NCI-H2029 (cell line): ENCODE measurements at regions not wholly inside any gene's neighbourhood (a gene's known extent, or its start where the extent isn't known, plus 50 kb on each side); places are given as distances from the start of the nearest gene placed in this dataset.
"Not testable (repeated sequence)": the region's sequence is repeated elsewhere in the genome, so short reads cannot be mapped to it uniquely, and the experiment has no call there.

Experiments
- DNase-seq: peaks from one replicate; lab custom pipeline; 2025; lab: John Stamatoyannopoulos, UW

DNA sequence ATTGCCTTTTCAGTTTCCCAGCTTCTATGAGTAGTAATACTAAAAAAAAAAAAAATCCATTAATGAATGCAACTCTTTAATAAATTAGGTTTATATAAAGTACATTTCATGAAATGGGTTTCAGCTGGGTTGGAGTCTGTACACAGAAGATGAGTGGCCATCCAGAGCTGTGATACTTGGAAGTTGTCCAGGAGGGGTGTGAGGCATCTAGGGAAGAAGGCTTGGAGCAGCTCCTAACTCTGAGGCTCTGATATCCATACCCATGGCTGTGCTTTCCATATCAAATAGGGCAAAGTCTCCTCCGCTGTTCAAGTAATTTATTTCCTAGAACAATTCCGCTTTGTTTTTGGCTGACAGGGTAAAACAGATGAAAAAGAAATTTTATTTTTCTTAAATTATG, 423.3 kb upstream of the TENM3 start:
- peak; percentile 43 for DNase-seq

GRCh38 chr4:181820553-181820952, 422.6 kb upstream of the TENM3 start:
- no peak for DNase-seq

GRCh38 chr4:181821039-181822004, 421.9 kb upstream of the TENM3 start:
- DNase-seq: peak; percentile 21

DNA sequence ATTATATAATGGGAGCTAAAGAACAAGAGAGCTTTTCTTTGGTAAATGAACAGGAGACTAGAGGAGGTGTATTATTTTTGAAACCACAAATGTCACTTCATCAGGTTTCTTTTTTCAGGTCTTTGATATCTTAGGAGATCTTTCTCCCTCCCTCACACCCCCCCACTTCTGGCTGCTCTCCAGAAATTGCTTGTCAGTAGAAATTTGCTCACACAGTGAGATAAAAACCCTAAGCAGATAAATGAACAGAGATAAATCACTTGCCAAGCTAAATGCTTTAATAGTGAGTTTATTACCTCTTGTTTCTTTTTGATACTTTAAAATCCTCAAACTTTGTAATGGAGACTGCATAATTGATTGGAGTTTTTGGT, 421.2 kb upstream of the TENM3 start:
- DNase-seq: peak; percentile 19

GRCh38 chr4:181823183-181823582, 420.0 kb upstream of the TENM3 start:
- DNase-seq: no peak

DNA sequence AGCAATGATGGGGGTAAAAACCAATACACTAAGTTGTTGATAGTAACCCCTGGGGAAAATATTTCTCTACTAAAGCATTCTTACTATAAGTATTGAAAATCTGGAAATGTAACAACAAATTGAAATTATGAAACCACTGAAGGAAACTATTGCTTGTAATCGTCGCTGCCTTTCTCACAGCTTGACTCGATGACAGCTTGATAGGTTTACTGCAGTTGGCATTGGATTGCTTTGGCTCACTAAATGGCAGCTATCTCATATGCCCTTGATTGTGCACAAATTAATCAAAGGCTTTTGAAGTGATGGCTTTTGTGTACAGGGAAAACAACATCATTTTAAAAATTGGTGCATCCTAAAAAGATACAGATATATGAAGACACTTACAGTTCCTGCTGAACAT, 419.6 kb upstream of the TENM3 start:
- no peak for DNase-seq

DNA sequence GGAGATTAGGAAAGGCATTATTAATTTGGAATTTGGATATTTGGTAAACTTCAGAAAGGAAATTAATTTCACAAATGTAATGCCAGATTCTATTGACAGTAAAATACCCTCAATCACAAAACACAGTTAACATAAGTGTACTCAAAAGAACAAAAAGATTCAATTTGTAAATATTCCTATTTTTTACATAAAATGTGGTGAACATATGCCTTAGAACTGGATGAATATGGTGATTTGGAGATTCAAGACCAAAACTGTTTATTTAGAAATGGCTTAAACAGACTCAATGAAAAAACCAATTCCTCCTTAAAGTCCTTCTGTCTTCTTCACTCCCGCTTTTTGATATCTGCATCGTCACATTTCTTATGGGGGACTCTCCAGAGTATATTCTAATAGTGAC, 417.6 kb upstream of the TENM3 start:
- no peak for DNase-seq

GRCh38 chr4:181827246-181827645, 416.0 kb upstream of the TENM3 start:
- no peak for DNase-seq

GRCh38 chr4:181830404-181831035, 412.7 kb upstream of the TENM3 start:
- no peak for DNase-seq

DNA sequence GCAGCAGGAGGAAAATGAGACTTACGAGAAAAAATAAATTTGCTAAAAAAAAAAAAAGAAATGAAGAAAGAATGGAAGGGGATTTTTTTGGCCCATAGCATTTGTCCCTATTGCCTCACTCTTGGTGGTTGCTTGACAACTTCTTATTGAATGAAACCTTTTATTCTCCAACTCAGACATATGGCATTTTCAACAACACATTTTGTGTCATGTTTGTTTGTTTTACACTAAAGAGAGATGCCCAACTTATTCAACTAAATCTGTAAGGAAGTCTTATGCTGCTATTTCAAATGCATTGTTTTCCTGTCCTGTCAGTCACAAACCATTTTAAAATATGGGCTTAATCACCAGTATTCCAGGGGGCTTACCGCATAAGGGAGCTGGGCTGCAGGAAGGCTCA, 409.1 kb upstream of the TENM3 start:
- no peak for DNase-seq

GRCh38 chr4:181835348-181835747, 407.9 kb upstream of the TENM3 start:
- no peak for DNase-seq

DNA sequence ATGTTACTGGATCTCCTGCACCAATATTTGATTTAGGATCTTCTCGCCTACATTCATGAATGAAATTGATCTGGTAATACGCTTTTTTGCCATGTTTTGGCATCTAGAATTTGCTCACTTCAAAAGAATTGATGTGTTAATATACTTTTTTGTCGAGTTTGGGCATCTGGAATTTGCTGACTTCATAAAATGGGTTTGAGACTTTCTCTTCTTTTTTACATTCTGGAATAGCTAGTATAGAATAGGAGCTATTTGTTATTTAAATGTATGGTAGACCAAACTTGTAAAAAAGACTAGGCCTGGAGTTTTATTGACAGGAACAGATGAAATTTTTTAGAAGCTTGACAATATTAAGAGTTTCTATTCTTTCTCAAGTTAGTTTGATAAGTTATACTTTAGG, 404.9 kb upstream of the TENM3 start:
- DNase-seq: no peak

- DNase-seq: not testable (repeated sequence)
These were observed 399.4 kb upstream of the TENM3 start for GRCh38 chr4:181843797-181844196.

DNA sequence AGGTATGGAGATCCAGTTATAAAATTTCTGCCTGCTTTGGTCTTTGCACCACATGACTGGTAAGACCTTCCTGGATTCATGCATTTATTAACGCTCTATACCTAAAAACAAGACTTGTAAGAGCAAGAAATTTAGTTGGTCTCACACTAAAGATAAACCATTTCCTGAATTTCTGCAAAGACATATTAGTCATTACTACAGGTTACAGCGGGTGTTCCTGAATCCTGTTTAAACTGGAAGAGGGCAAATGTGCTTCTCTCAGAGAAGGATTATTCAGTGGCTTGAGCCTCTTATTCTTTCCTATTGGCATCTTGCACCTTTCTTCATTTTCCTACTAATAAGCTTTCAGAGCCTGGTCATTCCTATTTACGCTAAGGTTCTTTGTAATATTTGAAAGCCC, 397.6 kb upstream of the TENM3 start:
- no peak for DNase-seq

- DNase-seq: no peak
These were observed 396.3 kb upstream of the TENM3 start for GRCh38 chr4:181846934-181847333.

- DNase-seq: no peak
These were observed 394.8 kb upstream of the TENM3 start for GRCh38 chr4:181848357-181848756.

DNA sequence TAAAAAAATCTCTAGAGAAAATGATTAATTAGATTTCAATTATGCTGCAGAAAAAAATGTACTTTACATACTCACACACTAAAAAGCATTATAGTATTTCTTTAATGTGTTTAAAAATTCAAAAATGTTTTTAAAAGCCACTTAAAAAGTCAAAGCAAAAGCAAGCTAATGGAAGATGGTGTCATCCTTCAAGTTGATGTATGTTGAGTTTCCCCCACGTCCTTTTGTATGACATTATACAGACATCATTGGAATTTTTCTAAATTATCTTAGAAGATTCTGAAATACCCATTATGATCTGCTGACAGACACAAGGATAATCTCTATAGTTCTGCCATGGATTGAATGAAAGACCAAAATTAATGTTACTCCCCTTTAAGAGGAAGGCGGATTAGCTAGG, 393.7 kb upstream of the TENM3 start:
- no peak for DNase-seq

GRCh38 chr4:181853881-181854511, 389.2 kb upstream of the TENM3 start:
- DNase-seq: no peak

DNA sequence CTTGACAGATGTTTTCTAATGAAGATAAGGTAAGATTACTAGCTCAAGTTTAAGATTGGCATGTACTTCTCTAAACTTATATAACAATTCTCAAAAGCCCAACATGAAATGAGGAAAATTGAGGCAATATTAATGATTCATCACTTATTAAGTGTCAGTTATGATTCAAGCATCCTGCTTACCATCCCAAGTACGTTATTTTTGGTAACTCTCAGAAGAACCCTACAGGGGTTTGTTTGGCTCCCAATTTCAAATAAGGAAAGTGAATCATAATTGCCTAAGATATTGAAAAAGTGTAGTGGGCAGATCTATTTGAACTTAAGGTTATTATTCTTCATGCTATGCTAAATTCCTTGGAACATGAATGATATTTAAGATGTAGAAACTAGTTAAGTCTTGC, 387.9 kb upstream of the TENM3 start:
- DNase-seq: no peak

GRCh38 chr4:181857471-181857870, 385.7 kb upstream of the TENM3 start:
- DNase-seq: not testable (repeated sequence)

GRCh38 chr4:181858741-181859140, 384.5 kb upstream of the TENM3 start:
- DNase-seq: no peak

- DNase-seq: no peak
These were observed 383.8 kb upstream of the TENM3 start for GRCh38 chr4:181859439-181859838.

GRCh38 chr4:181860157-181860556, 383.0 kb upstream of the TENM3 start:
- DNase-seq: no peak
